SU-DHL-6 (cell line): ENCODE measurements at regions not wholly inside any gene's neighbourhood (a gene's known extent, or its start where the extent isn't known, plus 50 kb on each side); places are given as distances from the start of the nearest gene placed in this dataset.

Experiments
- EZH2phosphoT487 ChIP-seq: fragments of 200-600 bp; sonication (generic), shearing (Covaris generic); conservative IDR thresholded peaks from 2 replicates; pipeline ENCODE4 v1.6.1; 2018; ENCODE audit warnings: mild to moderate bottlenecking, antibody characterized with exemption, low read length, moderate library complexity, mixed read lengths
- TF ChIP-seq, protein P1 (sequence below): fragments of 200-600 bp; sonication (generic); IDR thresholded peaks from one replicate; pipeline ENCODE4 v1.5.1; 2017; ENCODE audit warnings: antibody characterized with exemption, mild to moderate bottlenecking, low read length, moderate library complexity; ENCODE audit not compliant: insufficient read depth, poor library complexity, severe bottlenecking

DNA sequence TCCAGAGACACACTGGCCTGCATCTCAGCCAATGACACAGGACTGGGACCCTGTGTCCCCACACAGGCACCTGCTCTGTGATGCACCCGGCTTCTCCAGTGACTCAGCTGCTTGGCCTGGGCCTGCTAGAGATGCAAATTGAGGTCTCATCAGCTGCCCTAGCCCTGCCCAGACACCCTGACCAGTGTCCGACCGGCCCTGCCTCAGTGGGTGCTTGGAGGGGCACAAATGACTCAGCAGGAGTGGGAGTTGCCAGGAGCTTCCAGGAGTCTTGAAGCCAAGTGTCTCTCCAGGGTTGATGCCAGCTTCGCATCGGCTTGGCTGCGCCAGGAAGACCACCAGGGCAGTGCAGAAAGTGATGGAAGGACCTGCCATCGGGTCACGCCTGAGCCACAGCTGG, 148.2 kb downstream of the ICE1 start:
- TF ChIP-seq, protein P1, sequence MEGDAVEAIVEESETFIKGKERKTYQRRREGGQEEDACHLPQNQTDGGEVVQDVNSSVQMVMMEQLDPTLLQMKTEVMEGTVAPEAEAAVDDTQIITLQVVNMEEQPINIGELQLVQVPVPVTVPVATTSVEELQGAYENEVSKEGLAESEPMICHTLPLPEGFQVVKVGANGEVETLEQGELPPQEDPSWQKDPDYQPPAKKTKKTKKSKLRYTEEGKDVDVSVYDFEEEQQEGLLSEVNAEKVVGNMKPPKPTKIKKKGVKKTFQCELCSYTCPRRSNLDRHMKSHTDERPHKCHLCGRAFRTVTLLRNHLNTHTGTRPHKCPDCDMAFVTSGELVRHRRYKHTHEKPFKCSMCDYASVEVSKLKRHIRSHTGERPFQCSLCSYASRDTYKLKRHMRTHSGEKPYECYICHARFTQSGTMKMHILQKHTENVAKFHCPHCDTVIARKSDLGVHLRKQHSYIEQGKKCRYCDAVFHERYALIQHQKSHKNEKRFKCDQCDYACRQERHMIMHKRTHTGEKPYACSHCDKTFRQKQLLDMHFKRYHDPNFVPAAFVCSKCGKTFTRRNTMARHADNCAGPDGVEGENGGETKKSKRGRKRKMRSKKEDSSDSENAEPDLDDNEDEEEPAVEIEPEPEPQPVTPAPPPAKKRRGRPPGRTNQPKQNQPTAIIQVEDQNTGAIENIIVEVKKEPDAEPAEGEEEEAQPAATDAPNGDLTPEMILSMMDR, result no peak
- TF ChIP-seq EZH2phosphoT487, result no peak
